ENCODE measurements at regions not wholly inside any gene's neighbourhood (a gene's known extent, or its start where the extent isn't known, plus 50 kb on each side); places are given as distances from the start of the nearest gene placed in this dataset.

DNA sequence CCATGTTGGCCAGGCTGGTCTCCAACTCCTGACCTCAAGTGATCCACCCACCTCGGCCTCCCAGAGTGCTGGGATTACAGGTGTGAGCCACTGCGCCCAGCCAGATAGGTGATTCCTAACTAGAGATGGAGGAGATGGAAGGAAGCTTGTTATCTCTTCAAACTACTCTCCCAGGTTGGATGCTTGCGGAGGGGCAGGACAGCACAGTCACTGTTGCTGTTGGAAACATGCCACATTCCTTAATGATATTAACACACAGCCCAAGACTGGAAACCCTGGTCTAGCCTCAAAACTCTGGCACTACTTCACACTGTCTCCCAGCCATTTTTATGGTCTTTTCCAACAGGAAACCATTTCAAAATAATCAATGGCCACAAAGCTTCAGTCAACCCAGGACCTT lies 468.8 kb upstream of the NRP1 start:
- Histone ChIP-seq H3K4me2 (ENCODE audit: low read length) (no peak overlapping the region), H3K36me3 (ENCODE audit: insufficient read depth, low read length) (no peaks in the 10 kb centered on the region), H3K9me2 (ENCODE audit: low read depth, low read length) (no peaks in the 10 kb centered on the region), H3K9me3 (ENCODE audit: low read length) (no peaks in the 10 kb centered on the region), H3K4me3 (ENCODE audit: low read depth, low read length, poor library complexity, severe bottlenecking) (no peak overlapping the region), H3K27ac (ENCODE audit: low read depth, low read length, poor library complexity, severe bottlenecking) (no peak overlapping the region), H2AFZ (ENCODE audit: low read length) (no peak overlapping the region), H3K4me1 (ENCODE audit: insufficient read depth, low read length, severe bottlenecking) (no peaks in the 10 kb centered on the region), H3K27me3 (ENCODE audit: insufficient read depth, low read length) (no peaks in the 10 kb centered on the region), H3K79me2 (ENCODE audit: insufficient read depth, low read length) (no peaks in the 10 kb centered on the region), H3K9ac (ENCODE audit: low read length) (no peak overlapping the region), H3F3A (ENCODE audit: insufficient read depth, low read length) (no peaks in the 10 kb centered on the region), H4K20me1 (ENCODE audit: insufficient read depth, low read length) (no peaks in the 10 kb centered on the region)
- TF ChIP-seq EZH2 (IDR thresholded peaks at IDR 0.05; ENCODE audit: borderline replicate concordance, low read length) (no peak), CTCF (IDR thresholded peaks at IDR 0.05; ENCODE audit: low read length) (no peak)

GRCh38 chr10:33802566-33802965 lies 468.1 kb upstream of the NRP1 start:
- Histone ChIP-seq H3K4me2 (ENCODE audit: low read length) (no peak overlapping the region), H3K4me1 (ENCODE audit: insufficient read depth, low read length, severe bottlenecking) (no peaks in the 10 kb centered on the region), H3K27ac (ENCODE audit: low read depth, low read length, poor library complexity, severe bottlenecking) (no peak overlapping the region), H3F3A (ENCODE audit: insufficient read depth, low read length) (no peaks in the 10 kb centered on the region), H3K79me2 (ENCODE audit: insufficient read depth, low read length) (no peaks in the 10 kb centered on the region), H3K36me3 (ENCODE audit: insufficient read depth, low read length) (no peaks in the 10 kb centered on the region), H3K27me3 (ENCODE audit: insufficient read depth, low read length) (no peaks in the 10 kb centered on the region), H4K20me1 (ENCODE audit: insufficient read depth, low read length) (no peaks in the 10 kb centered on the region), H3K9me3 (ENCODE audit: low read length) (no peaks in the 10 kb centered on the region), H3K9ac (ENCODE audit: low read length) (no peak overlapping the region), H3K4me3 (ENCODE audit: low read depth, low read length, poor library complexity, severe bottlenecking) (no peak overlapping the region), H2AFZ (ENCODE audit: low read length) (no peak overlapping the region), H3K9me2 (ENCODE audit: low read depth, low read length) (no peaks in the 10 kb centered on the region)
- TF ChIP-seq EZH2 (IDR thresholded peaks at IDR 0.05; ENCODE audit: borderline replicate concordance, low read length), result no peak
- TF ChIP-seq CTCF (IDR thresholded peaks at IDR 0.05; ENCODE audit: low read length), result no peak

GRCh38 chr10:33801705-33802104 lies 467.2 kb upstream of the NRP1 start:
- Histone ChIP-seq H3K4me2 (ENCODE audit: low read length) (no peak overlapping the region), H3K27ac (ENCODE audit: low read depth, low read length, poor library complexity, severe bottlenecking) (no peak overlapping the region), H3K79me2 (ENCODE audit: insufficient read depth, low read length) (no peaks in the 10 kb centered on the region), H3K9me2 (ENCODE audit: low read depth, low read length) (no peaks in the 10 kb centered on the region), H3F3A (ENCODE audit: insufficient read depth, low read length) (no peaks in the 10 kb centered on the region), H3K4me3 (ENCODE audit: low read depth, low read length, poor library complexity, severe bottlenecking) (no peak overlapping the region), H4K20me1 (ENCODE audit: insufficient read depth, low read length) (no peaks in the 10 kb centered on the region), H3K27me3 (ENCODE audit: insufficient read depth, low read length) (no peaks in the 10 kb centered on the region), H3K9ac (ENCODE audit: low read length) (no peak overlapping the region), H3K4me1 (ENCODE audit: insufficient read depth, low read length, severe bottlenecking) (no peaks in the 10 kb centered on the region), H3K36me3 (ENCODE audit: insufficient read depth, low read length) (no peaks in the 10 kb centered on the region), H3K9me3 (ENCODE audit: low read length) (no peaks in the 10 kb centered on the region), H2AFZ (ENCODE audit: low read length) (no peak overlapping the region)
- TF ChIP-seq EZH2 (IDR thresholded peaks at IDR 0.05; ENCODE audit: borderline replicate concordance, low read length) (no peak), CTCF (IDR thresholded peaks at IDR 0.05; ENCODE audit: low read length) (no peak)

All from OCI-LY1 (cell line).